ENCODE measurements at regions not wholly inside any gene's neighbourhood (a gene's known extent, or its start where the extent isn't known, plus 50 kb on each side); places are given as distances from the start of the nearest gene placed in this dataset.
"Not testable (repeated sequence)": the region's sequence is repeated elsewhere in the genome, so short reads cannot be mapped to it uniquely, and the experiment has no call there.

GRCh38 chr6:87772597-87773530 is 70.8 kb upstream of the AKIRIN2 start:
- DNase-seq (ENCODE audit: low read depth in 1 of 2, low spot score in 1 of 2): no peak

DNA sequence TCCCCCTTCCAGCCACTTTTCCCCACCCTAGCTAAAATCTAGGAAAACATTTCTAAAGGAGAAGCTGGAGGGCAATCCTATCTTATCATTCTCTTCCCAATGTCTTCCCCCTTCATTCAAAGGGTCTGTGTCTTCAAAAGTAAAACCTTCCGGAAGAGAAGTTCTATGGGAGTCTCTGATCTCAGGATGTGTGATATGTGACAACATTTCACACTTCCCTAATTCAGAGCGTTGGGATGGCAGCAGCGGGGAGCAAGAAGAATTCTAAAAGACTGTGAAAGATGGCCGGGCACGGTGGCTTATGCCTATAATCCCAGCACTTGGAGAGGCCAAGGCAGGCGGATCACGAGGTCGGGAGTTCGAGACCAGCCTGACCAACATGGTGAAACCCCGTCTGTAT is 65.4 kb upstream of the AKIRIN2 start:
- no peak for DNase-seq (ENCODE audit: low read depth in 1 of 2, low spot score in 1 of 2)

DNA sequence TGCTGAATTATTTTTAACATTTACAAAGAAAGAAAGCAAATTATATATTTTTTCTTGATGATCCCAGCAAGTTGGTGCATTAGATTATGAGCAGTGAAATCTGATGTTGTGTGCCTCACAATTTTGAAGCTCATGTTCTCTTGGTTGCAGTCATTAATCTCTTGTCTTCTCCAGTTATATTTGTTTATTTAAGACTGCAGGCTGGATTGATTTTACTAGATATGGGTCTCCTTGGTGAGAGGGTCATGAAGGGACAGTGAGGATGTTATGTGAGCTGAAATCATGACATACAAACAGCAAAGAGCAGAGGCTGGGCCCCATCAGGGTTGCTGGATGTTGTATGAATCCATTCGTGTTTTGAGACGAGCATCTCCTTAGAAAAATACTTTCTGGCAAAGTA is 64.2 kb upstream of the AKIRIN2 start:
- no peak for DNase-seq (ENCODE audit: low read depth in 1 of 2, low spot score in 1 of 2)

GRCh38 chr6:87763901-87764300 is 61.9 kb upstream of the AKIRIN2 start:
- no peak for DNase-seq (ENCODE audit: low read depth in 1 of 2, low spot score in 1 of 2)

DNA sequence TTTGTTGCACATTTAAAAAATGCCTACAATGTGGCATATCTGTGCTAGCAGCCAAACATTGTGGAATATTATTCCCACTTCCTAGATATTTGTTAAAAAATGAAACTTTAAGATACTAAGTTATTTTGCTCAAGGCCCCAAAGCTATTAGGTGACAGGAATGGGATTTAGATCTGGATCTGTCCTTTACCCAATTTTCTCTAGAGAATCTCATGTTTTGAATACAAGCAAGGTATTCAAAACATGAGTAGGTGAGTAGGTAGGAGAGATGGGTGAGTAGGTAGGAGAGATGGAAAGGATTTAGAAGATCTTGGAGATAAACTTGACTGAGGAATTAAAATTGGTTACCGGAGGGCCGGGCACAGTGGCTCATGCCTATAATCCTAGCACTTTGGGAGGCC is 61.2 kb upstream of the AKIRIN2 start:
- no peak for DNase-seq (ENCODE audit: low read depth in 1 of 2, low spot score in 1 of 2)

DNA sequence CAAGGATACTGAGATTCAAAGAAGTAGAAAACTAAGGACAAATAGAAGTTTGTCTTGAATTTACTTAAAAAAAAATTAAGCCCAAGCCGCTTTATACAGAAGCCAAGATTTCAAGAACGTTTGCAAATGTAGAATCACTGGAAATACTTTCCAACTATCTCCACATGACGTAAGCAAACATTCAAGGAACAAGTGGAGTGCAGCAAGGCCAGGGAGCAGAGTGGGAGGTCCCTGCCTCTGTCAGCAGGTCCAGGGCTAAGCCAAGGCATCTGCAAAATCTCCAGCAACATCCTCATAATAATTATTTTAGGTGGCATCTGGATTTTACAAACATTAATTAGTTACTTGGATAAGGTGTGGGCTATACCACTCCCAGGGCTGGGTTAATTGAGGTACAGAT is 60.1 kb upstream of the AKIRIN2 start:
- no peak for DNase-seq (ENCODE audit: low read depth in 1 of 2, low spot score in 1 of 2)

- DNase-seq (ENCODE audit: low read depth in 1 of 2, low spot score in 1 of 2): no peak
These were observed 55.8 kb upstream of the AKIRIN2 start for GRCh38 chr6:87757792-87758191.

GRCh38 chr6:87756858-87757257 is 54.8 kb upstream of the AKIRIN2 start:
- no peak for DNase-seq (ENCODE audit: low read depth in 1 of 2, low spot score in 1 of 2)

GRCh38 chr6:87755708-87756671 is 54.0 kb upstream of the AKIRIN2 start:
- no peak for DNase-seq (ENCODE audit: low read depth in 1 of 2, low spot score in 1 of 2)

DNA sequence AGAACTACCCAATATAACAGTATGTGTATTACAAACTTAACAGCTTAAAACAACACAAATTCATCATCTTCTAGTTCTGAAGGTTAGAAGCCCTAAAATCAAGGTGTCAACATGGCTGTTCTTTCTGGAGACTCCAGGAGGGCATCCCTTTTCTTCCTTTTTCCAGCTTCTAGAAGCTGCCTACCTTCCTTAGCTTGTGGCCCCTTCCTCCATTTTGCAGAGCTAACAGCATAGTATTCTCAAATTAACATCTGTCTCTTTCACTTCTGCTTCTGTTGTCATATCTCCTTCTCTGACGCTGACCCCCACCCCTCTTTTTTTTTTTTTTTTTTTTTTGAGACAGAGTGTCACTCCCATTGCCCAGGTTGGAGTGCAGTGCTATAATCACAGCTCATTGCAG is 52.8 kb upstream of the AKIRIN2 start:
- DNase-seq (ENCODE audit: low read depth in 1 of 2, low spot score in 1 of 2): no peak

- no peak for DNase-seq (ENCODE audit: low read depth in 1 of 2, low spot score in 1 of 2)
These were observed 51.2 kb upstream of the AKIRIN2 start for GRCh38 chr6:87753131-87753685.

DNA sequence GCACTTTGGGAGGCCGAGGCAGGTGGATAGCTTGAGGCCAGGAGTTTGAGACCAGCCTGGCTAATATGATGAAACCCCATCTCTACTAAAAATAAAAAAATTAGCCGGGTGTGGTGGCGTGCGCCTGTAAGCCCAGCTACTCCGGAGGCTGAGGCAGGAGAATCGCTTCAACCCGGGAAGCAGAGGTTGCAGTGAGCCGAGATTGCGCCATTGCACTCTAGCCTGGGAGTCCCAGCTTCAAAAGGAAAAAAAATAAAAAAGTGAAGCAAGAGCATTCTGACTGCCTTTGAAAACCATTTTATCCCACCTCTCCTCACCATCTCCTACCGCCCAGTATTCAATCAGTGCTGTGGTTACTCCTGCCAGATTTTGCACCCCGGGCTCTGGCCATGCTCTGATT is 50.5 kb upstream of the AKIRIN2 start:
- DNase-seq (ENCODE audit: low read depth in 1 of 2, low spot score in 1 of 2): not testable (repeated sequence)
